ENCODE measurements at regions not wholly inside any gene's neighbourhood (a gene's known extent, or its start where the extent isn't known, plus 50 kb on each side); places are given as distances from the start of the nearest gene placed in this dataset.
"Not testable (repeated sequence)": the region's sequence is repeated elsewhere in the genome, so short reads cannot be mapped to it uniquely, and the experiment has no call there.

- H3K9ac ChIP-seq (ENCODE audit: low read depth, low read length), result no peak overlapping the region
- H3K36me3 ChIP-seq (ENCODE audit: insufficient read depth, low read length), result no peaks in the 10 kb centered on the region
- no peak overlapping the region for H3K4me3 ChIP-seq (ENCODE audit: low read length)
- WGBS, result 89% methylated on average over 4 of the region's 4 CpGs
- H3K4me1 ChIP-seq (ENCODE audit: insufficient read depth, low read length), result no peaks in the 10 kb centered on the region
- H3K27me3 ChIP-seq (ENCODE audit: insufficient read depth, low read length), result no peaks in the 10 kb centered on the region
- H3K9me3 ChIP-seq (ENCODE audit: insufficient read depth, low read depth, low read length), result no peaks in the 10 kb centered on the region
- no peak overlapping the region for H3K27ac ChIP-seq (ENCODE audit: low read depth, low read length)
These were observed 55.2 kb upstream of the SLIT2 start for GRCh38 chr4:20196476-20196875.

DNA sequence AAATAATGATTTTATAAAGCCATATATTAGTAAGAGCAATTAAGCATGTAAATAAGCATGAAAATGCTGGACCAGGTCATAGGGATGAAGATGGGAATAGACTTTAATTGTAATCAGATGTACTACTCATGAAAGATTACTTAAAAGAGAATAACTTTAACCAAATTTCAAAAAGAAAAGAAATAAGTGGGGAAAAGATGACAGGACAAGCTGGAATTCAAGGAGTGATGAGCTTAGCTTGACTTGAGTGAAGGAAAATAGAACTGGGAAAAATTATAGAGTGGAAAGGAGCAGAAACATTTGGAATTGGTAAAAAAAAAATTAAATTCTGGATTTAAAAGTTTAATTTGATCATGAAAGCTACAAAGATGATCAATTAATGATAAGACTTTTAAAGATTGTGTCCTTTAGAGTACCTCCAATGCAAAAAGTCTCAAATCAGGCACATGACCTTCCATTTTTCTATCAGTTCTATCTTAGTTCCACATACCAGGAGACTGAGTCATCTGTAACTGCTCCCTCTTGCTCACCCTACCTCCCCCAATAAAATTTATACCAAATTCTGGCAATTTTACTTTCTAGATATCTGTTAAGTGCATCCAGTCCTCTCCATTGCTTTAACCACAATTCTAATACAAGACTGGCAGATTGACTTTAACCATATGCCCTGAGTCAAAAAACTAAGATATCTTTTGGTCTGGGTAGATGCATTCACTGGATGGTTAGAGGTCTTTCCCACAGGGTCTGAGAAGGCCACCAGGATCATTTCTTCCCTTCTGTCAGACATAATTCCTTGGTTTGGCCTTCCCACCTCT lies 56.4 kb upstream of the SLIT2 start:
- H3K4me3 ChIP-seq (ENCODE audit: low read length), result no peak overlapping the region
- no peaks in the 10 kb centered on the region for H3K27me3 ChIP-seq (ENCODE audit: insufficient read depth, low read length)
- H3K9ac ChIP-seq (ENCODE audit: low read depth, low read length), result no peak overlapping the region
- H3K9me3 ChIP-seq (ENCODE audit: insufficient read depth, low read depth, low read length), result 0 out of 2 replicates have a peak, but pooled peaks cover 6% of the 10 kb centered on the region
- no peak overlapping the region for H3K27ac ChIP-seq (ENCODE audit: low read depth, low read length)
- no peaks in the 10 kb centered on the region for H3K36me3 ChIP-seq (ENCODE audit: insufficient read depth, low read length)
- H3K4me1 ChIP-seq (ENCODE audit: insufficient read depth, low read length), result no peaks in the 10 kb centered on the region

DNA sequence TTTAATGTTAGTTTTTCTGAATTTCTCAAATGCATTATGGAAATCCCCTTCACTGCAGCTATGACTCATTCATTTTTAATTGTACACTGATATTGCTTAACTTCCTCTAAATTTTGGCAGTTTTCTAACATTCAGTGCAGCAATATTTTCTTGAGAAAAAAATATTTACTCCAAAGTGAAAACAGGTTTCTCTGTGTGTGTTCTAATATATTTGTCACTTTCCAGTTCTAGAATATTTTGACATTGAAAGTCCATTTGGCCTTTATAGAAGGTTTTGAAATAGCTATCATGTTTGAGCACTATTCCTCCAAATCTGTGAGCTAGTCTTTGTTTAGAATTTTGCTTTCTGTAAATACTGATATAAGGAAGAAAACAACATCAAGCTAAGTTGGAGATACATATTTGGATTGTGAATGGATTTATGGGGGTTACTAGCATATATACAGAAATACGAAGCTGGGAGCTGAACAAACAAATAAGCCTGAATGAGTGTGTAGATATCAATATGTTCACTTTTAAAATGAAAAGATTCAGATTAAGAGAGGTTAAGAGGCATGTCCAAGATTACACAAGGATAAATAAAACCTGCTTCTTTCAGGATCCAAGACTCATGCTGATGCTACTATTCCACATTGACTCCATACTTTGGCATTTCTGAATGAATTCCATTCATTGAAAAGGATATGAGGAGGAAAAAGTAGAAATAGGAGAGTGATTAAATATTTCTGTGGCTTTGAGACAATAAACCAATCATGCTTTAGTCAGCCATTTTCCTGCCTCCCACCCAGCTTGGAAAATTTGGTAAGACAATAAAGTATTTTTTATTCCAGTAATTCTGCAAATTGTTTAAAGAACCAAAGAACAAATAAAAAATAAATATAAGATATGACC lies 57.3 kb upstream of the SLIT2 start:
- Histone ChIP-seq H3K9ac (ENCODE audit: low read depth, low read length) (no peak overlapping the region), H3K27ac (ENCODE audit: low read depth, low read length) (no peak overlapping the region), H3K4me3 (ENCODE audit: low read length) (no peak overlapping the region), H3K4me1 (ENCODE audit: insufficient read depth, low read length) (no peaks in the 10 kb centered on the region), H3K36me3 (ENCODE audit: insufficient read depth, low read length) (no peaks in the 10 kb centered on the region), H3K9me3 (ENCODE audit: insufficient read depth, low read depth, low read length) (peaks cover 6% of the 10 kb centered on the region; the same call in 1 of the 2 replicates), H3K27me3 (ENCODE audit: insufficient read depth, low read length) (no peaks in the 10 kb centered on the region)
- WGBS, result 96% methylated on average over 1 of the region's 1 CpG

- Histone ChIP-seq H3K9ac (ENCODE audit: low read depth, low read length) (no peak overlapping the region), H3K4me1 (ENCODE audit: insufficient read depth, low read length) (no peaks in the 10 kb centered on the region), H3K4me3 (ENCODE audit: low read length) (no peak overlapping the region), H3K27me3 (ENCODE audit: insufficient read depth, low read length) (no peaks in the 10 kb centered on the region), H3K27ac (ENCODE audit: low read depth, low read length) (no peak overlapping the region), H3K36me3 (ENCODE audit: insufficient read depth, low read length) (no peaks in the 10 kb centered on the region), H3K9me3 (ENCODE audit: insufficient read depth, low read depth, low read length) (peaks cover 6% of the 10 kb centered on the region; the same call in 1 of the 2 replicates)
- 90% methylated on average over 4 of the region's 5 CpGs for WGBS
These were observed 58.4 kb upstream of the SLIT2 start for GRCh38 chr4:20193141-20193936.

DNA sequence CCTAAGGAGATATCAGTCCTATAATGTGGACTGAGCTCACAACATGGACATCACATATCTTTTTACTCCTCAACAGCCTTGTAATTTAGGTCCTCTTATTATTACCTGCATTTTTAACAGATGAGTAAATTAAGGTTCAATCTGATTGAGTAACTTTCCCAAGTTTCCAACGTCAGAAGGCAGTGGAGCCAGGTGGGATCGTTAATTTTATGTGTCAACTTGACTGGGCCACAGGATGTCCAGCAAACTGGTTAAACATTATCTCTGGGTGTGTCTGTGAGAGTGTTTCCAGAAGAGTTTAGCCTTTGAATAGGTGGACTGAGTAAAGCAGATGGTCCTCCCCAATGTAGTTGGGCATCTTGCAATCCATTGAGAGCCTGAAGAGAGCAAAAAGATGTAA lies 59.0 kb upstream of the SLIT2 start:
- no peaks in the 10 kb centered on the region for H3K36me3 ChIP-seq (ENCODE audit: insufficient read depth, low read length)
- H3K27ac ChIP-seq (ENCODE audit: low read depth, low read length), result no peak overlapping the region
- no peak overlapping the region for H3K9ac ChIP-seq (ENCODE audit: low read depth, low read length)
- no peaks in the 10 kb centered on the region for H3K27me3 ChIP-seq (ENCODE audit: insufficient read depth, low read length)
- H3K9me3 ChIP-seq (ENCODE audit: insufficient read depth, low read depth, low read length), result peaks cover 6% of the 10 kb centered on the region; the same call in 1 of the 2 replicates
- no peak overlapping the region for H3K4me3 ChIP-seq (ENCODE audit: low read length)
- 90% methylated on average over 2 of the region's 2 CpGs for WGBS
- no peaks in the 10 kb centered on the region for H3K4me1 ChIP-seq (ENCODE audit: insufficient read depth, low read length)

GRCh38 chr4:20185103-20185502 lies 66.6 kb upstream of the SLIT2 start:
- H3K4me1 ChIP-seq (ENCODE audit: insufficient read depth, low read length), result no peaks in the 10 kb centered on the region
- H3K36me3 ChIP-seq (ENCODE audit: insufficient read depth, low read length), result no peaks in the 10 kb centered on the region
- 98% methylated on average over 2 of the region's 2 CpGs for WGBS
- H3K27ac ChIP-seq (ENCODE audit: low read depth, low read length), result no peak overlapping the region
- H3K9ac ChIP-seq (ENCODE audit: low read depth, low read length), result no peak overlapping the region
- no peak overlapping the region for H3K4me3 ChIP-seq (ENCODE audit: low read length)
- H3K27me3 ChIP-seq (ENCODE audit: insufficient read depth, low read length), result no peaks in the 10 kb centered on the region
- H3K9me3 ChIP-seq (ENCODE audit: insufficient read depth, low read depth, low read length), result no peaks in the 10 kb centered on the region; the same call in 1 of the 2 replicates

GRCh38 chr4:20183131-20183530 lies 68.6 kb upstream of the SLIT2 start:
- H3K36me3 ChIP-seq (ENCODE audit: insufficient read depth, low read length); H3K4me3 ChIP-seq (ENCODE audit: low read length); H3K27me3 ChIP-seq (ENCODE audit: insufficient read depth, low read length); H3K27ac ChIP-seq (ENCODE audit: low read depth, low read length); H3K9me3 ChIP-seq (ENCODE audit: insufficient read depth, low read depth, low read length); H3K9ac ChIP-seq (ENCODE audit: low read depth, low read length); H3K4me1 ChIP-seq (ENCODE audit: insufficient read depth, low read length): not testable (repeated sequence)
- WGBS, result 99% methylated on average over 4 of the region's 5 CpGs

DNA sequence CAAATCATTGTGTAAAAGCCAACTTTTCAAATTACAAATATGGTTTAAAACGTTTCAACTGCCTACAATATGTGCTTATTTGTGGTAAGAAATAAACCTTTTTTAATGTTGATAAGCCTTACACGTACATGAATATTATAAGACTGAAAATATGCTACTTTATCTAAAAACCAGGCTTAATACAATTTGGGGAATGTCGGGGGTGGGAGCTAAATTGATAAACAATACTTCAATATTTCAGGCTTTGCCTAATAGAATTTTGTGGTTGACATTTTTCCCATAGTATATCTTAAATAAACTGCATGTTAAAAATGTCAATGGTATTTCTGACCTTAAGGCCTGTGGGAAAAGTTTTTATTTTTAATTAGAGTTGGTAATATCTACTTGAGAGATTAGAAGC lies 69.8 kb upstream of the SLIT2 start:
- Histone ChIP-seq H3K4me1 (ENCODE audit: insufficient read depth, low read length) (no peaks in the 10 kb centered on the region), H3K27me3 (ENCODE audit: insufficient read depth, low read length) (no peaks in the 10 kb centered on the region), H3K27ac (ENCODE audit: low read depth, low read length) (no peak overlapping the region), H3K9ac (ENCODE audit: low read depth, low read length) (no peak overlapping the region), H3K36me3 (ENCODE audit: insufficient read depth, low read length) (no peaks in the 10 kb centered on the region), H3K4me3 (ENCODE audit: low read length) (no peak overlapping the region), H3K9me3 (ENCODE audit: insufficient read depth, low read depth, low read length) (0 out of 2 replicates have a peak, but pooled peaks cover under 1% of the 10 kb centered on the region)
- no CpG with 5 or more reads among the region's 3 CpGs for WGBS

GRCh38 chr4:20180509-20180908 lies 71.2 kb upstream of the SLIT2 start:
- H3K27ac ChIP-seq (ENCODE audit: low read depth, low read length), result no peak overlapping the region

GRCh38 chr4:20178902-20179576 lies 72.7 kb upstream of the SLIT2 start:
- H3K9me3 ChIP-seq (ENCODE audit: insufficient read depth, low read depth, low read length), result 0 out of 2 replicates have a peak, but pooled peaks cover 4% of the 10 kb centered on the region
- H3K27ac ChIP-seq (ENCODE audit: low read depth, low read length), result no peak overlapping the region
- no peaks in the 10 kb centered on the region for H3K4me1 ChIP-seq (ENCODE audit: insufficient read depth, low read length)
- no peak overlapping the region for H3K9ac ChIP-seq (ENCODE audit: low read depth, low read length)
- H3K4me3 ChIP-seq (ENCODE audit: low read length), result no peak overlapping the region
- no peaks in the 10 kb centered on the region for H3K27me3 ChIP-seq (ENCODE audit: insufficient read depth, low read length)
- H3K36me3 ChIP-seq (ENCODE audit: insufficient read depth, low read length), result no peaks in the 10 kb centered on the region
- 96% methylated on average over 24 of the region's 24 CpGs for WGBS

More at GRCh38 chr4:20180509-20180908, 71.2 kb upstream of the SLIT2 start:
- H3K36me3 ChIP-seq (ENCODE audit: insufficient read depth, low read length), result no peaks in the 10 kb centered on the region
- H3K4me3 ChIP-seq (ENCODE audit: low read length), result no peak overlapping the region
- H3K9ac ChIP-seq (ENCODE audit: low read depth, low read length), result no peak overlapping the region
- H3K27me3 ChIP-seq (ENCODE audit: insufficient read depth, low read length), result no peaks in the 10 kb centered on the region
- H3K4me1 ChIP-seq (ENCODE audit: insufficient read depth, low read length), result no peaks in the 10 kb centered on the region
- 0 out of 2 replicates have a peak, but pooled peaks cover 4% of the 10 kb centered on the region for H3K9me3 ChIP-seq (ENCODE audit: insufficient read depth, low read depth, low read length)

All from HUES64 (cell line).